ENCODE measurements at regions not wholly inside any gene's neighbourhood (a gene's known extent, or its start where the extent isn't known, plus 50 kb on each side); places are given as distances from the start of the nearest gene placed in this dataset.
"Not testable (repeated sequence)": the region's sequence is repeated elsewhere in the genome, so short reads cannot be mapped to it uniquely, and the experiment has no call there.

DNA sequence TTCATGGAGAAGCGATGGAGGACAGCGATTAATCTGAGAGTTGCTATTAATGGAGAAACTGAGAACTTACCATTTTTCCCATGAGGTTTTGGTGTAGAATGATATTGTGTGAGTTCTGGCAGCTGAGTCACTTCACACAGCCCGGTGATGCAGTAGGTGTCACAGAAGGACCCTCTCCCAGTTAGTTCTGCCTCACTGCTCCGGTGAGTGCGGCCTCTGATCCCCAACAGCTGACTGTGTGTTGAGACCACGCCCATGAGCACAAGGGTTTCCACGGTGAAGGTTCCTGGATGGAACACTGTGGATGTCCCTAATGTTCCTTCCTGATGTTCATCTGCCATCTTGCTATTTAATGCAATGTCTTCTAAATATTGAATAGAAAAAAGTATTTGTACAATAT is 114.0 kb upstream of the SULF2 start:
- in situ Hi-C loops (cut with HindIII; ENCODE audit: low sequenced_read_pairs): not testable (repeated sequence)

DNA sequence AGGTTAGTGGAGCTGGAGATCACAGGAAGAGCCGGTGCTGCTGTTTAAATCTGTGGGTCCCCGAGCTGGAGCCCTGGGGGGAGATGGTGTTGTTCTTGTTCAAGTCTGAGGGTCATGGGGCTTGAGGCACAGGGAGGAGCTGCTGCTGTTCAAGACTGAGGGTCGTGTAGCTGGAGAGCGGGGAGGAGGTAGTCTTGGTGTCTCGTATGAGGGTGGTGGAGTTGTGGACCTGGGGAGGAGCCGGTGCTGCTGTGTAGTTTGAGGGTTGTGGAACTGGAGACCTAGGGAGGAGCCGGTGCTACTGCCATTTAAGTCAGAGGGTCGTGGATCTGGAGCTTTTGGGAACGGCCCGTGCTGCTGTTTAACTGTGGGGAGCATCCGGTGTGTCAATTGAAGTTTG is 112.2 kb upstream of the SULF2 start:
- in situ Hi-C loops (cut with HindIII; ENCODE audit: low sequenced_read_pairs): no loop called here

DNA sequence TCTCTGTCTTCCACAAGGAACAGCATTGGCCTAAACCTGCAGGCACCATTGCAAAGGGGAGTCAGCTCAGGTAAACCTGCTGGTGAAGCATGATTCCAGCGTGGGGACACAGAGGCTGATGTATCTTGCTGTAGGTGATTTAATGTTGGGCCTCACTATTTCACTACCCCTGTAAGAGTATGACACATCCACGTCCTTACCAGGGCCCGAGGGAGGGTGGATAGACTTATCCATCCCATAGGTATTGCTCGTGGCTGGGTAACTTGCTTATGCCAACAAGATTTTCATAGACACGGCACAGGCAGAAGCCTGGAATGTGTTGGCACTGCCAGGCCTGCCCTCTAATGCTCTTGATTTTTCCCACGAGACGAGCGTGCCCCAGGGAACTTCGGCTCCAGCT is 107.4 kb upstream of the SULF2 start:
- in situ Hi-C loops (cut with HindIII; ENCODE audit: low sequenced_read_pairs): not testable (repeated sequence)

DNA sequence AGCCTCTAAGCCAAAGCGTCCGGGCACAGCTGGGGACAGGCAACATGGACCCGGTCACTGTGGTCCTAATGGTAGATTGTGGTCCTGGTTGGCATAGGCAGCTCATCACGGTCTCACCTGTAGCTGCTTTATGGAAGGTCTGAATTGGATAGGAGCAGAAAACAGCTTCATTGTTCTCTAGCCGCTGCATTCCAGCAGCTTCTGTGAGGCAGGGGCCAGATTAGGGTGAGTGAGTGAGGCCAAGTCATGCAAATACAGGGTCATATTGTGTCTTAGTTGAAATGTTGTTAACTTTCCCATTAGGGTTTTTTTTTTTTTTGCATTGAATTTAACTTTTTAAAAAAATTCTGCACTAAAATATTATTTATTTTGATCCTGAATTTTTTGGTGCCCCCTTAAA is 105.4 kb upstream of the SULF2 start:
- in situ Hi-C loops (cut with HindIII; ENCODE audit: low sequenced_read_pairs): not testable (repeated sequence)

DNA sequence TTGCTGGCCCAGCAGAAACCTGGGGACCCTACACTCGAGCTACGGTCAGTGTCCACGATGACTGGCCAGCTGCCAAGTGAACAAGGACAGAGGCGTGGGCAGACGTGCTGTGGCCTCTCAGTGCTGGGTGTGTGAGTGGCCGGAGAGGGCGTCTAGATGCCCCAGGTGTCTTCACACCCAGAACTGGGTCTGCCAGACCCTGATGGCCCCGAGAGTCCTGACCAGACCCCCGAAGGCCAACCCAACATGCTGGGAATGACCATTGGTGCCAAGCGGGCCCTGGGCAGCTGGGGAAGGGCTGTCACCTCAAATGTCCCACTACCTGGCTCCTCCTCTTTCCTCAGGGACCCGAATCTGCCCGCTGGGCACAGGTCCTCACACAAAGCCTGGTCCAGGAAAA is 104.5 kb upstream of the SULF2 start:
- in situ Hi-C loops (cut with HindIII; ENCODE audit: low sequenced_read_pairs): not testable (repeated sequence)

DNA sequence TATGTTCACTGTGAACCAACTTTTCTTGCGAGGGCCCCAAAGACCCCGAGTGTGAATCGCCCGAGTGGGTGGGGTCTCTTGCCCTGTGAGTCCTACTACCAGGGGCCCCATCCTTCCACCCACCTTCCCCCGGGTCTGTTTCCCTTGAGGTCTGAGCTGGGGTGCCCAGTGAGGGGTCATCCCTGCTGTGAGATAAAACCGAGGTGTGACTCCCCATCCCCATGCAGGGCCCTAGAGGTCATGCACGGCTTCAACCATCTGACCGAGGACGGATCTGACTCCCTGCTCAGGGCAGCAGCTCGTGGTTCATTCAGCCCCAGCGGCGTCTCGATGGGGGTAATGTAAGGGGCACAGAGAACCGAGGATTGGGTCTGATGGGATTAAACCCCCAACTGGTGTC is 103.1 kb upstream of the SULF2 start:
- in situ Hi-C loops (cut with HindIII; ENCODE audit: low sequenced_read_pairs): no loop called here

DNA sequence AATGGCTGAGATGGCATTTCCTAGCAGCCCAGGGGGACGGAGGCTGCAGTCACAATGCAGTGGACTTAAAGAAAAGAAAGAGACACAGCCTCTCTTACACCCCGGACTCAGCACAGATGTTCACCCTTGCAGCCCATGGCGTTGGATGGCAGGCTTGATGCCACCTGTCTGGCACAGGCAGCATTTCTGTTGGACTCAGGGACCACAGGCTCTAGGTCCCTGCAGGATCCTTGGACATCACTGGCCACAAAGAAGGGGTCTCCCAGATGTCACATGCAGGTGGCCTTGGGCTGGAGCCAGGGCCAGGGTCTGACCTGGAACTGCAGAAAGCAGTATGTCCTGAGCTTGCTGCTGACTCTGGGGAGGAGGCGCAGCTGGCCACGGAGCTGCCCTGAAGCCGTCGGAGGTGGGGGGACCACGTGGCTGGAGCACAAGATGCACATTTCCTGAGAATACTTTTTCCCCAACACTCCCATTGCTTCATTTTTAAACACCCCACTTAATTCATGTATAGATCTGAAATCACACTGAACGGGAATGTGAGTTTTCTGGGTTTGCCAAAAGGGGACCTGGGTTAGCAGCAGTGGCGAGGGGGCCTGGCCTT is 102.3 kb upstream of the SULF2 start:
- in situ Hi-C loops (cut with HindIII; ENCODE audit: low sequenced_read_pairs): no loop called here

DNA sequence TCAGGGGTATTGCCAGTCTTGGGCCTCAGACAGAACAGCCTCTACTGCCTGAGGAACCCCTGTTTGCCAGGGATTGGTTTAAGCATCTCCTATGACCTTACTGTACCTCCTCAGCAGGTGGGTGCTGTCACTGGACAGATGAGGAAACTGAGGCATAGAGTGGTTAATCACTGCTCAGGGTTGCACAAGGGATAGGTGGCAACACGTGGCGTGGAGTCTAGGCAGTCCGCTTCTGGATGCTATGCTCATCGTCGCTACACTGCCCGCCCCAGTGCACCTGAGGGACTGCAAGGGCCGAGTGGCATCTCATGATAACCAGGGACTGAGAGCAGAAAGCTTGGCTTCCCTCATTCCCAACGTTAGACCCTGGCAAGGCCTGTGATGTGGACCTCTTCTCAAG is 101.8 kb upstream of the SULF2 start:
- in situ Hi-C loops (cut with HindIII; ENCODE audit: low sequenced_read_pairs): no loop called here

DNA sequence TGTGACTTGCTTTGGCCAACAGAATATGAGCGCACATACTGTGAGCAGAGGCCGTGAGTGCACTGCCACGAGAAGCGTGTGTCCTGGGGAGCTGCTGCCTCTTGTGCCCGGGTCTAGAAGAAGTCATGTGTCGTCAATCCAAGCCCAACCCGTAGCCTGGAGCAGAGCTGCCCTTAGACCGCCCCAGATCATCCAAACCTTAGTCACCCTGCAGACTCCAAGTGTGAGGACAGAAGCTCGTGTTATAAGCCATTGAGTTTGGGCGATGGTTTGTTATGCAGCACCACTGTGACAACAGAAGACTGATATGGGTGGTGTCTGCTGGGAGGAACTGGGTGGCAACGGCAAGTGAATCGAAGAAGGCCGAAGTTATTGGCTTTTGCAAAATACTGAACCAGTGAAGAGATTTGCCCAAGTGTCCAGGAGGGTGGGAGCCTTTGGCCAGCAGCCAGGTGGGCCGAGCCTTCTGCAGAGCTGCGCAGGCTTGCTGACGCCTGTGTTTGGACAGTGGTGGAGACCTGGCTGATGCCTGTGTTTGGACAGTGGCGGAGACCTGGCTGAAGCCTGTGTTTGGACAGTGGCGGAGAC is 101.3 kb upstream of the SULF2 start:
- in situ Hi-C loops (cut with HindIII; ENCODE audit: low sequenced_read_pairs): no loop called here

DNA sequence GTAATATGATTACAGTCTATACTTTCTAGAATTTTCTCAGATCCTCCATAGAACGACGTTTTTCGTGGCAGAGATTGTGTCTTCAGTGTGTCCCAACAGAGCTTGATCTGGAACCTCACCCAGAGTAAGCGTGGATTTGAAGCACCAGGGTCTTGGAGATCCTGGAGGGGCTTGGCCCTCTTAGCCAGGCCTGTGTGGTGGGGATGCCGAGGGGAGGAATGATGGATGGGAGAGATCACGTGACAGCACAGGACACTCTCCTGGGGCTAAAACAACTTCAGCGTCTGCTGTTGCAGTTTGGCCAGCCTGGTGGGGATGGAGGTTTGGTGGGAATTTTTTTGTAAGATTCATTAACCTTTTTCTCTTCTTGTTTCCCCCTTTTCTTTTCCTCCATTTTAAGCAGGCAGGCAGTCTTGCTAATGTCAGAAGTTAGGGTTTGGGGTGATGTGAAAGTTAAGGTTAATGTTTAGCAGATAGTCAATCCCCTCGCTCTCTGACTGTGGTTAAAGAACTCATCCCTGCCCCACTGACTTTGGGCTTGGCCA is 100.7 kb upstream of the SULF2 start:
- in situ Hi-C loops (cut with HindIII; ENCODE audit: low sequenced_read_pairs): no loop called here

DNA sequence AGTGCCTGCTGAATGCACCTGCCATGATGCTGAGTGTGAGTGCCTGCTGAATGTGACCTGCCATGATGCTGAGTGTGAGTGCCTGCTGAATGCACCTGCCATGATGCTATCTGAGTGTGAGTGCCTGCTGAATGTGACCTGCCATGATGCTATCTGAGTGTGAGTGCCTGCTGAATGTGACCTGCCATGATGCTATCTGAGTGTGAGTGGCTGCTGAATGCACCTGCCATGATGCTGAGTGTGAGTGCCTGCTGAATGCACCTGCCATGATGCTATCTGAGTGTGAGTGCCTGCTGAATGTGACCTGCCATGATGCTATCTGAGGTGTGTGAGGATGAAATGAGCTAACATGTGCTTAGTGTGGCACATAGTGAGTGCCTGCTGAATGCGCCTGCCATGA is 98.7 kb upstream of the SULF2 start:
- in situ Hi-C loops (cut with HindIII; ENCODE audit: low sequenced_read_pairs): not testable (repeated sequence)

DNA sequence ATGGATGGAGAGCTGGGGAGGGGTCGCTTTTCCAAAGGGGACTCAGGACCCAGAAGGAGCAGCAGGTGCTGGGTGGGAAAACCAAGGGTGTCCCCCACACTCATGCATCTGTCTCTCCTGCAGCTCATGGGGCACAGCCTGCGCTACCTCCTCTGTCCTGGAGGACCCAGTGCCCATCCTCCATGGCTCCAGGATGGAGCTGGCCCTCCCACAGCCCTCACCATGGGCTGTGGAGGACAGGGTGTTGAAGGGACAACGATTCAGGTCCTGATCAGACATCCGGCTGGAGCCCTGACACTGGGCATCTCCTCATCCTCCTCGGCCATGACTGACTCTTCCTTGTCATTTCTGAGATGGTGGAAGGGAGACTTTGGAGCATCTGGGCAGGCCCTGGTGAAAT is 97.9 kb upstream of the SULF2 start:
- in situ Hi-C loops (cut with HindIII; ENCODE audit: low sequenced_read_pairs): no loop called here

DNA sequence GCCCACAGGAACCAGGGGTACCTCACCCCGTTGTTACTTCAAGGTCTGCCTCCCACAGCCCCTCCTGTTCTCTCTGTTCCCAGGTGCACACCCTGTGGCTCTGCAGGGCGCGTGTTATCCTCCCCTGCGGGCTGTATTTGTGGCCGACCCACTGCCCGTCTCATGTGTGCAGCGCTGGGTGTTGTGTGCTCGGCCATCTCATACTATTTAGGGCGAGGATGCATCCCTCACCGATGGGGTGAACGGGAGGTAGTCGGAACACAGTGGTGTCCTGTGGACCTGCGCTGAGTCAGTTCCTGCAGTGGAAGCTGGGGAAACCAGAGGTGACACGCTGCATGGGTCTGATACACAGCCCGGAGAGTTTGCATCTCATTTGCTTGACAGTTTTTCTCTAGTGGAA is 94.5 kb upstream of the SULF2 start:
- in situ Hi-C loops (cut with HindIII; ENCODE audit: low sequenced_read_pairs): no loop called here

DNA sequence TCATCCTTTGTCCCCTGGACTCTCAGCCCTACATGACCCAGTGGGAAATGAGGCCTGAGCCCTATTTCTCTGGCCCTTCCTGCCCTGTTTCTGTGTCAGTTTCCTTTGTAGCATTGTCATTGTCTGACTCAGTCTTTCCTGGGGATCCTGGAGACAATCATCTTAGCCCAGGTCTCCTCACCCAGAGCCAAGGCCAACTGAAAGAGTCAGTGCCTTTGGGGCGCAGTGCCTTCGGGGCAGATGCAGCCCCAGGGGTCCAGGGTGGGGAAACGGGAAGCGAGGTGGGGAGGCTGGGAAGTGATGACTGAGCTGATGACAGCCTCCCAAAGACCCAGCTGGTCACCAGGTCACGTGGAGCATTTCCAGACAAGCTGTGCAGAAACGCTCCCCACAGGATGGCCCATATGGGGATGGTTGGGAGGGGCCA is 93.3 kb upstream of the SULF2 start:
- in situ Hi-C loops (cut with HindIII; ENCODE audit: low sequenced_read_pairs): no loop called here

DNA sequence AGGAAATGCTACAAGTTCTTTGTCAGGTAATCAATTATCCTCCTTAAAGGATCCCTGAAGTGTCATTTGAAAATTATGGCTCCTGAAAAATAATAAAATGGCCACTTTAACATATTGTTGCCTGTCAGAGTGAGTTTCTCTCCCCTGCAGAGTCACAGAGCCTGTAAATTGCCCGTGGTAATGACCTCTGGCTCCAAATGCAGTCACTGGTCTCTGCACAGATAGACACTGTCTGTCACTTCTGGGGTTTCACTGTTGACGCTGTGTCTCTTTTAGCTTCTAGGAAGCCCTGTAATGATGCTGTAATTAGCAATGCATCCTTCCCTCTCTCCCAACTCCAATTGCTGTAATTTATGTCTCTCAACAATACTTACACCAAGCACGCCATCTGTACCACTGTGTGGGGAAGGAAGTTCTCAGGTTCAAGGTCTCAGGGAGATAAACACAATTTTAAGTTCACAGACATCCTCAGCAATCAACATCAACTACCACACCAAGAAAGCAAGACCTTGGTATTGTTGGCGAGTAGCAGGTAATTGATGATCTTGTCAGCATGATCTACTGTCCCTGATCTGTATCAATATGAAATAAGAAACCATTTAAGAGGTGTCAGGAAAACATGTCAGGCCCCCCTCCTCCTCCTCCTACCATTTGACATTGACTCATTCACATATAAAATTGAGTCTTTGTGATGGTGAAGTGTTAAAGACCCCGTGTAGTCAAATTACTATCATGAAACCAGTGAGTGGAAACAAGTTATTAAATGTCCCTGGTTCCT is 91.2 kb upstream of the SULF2 start:
- in situ Hi-C loops (cut with HindIII; ENCODE audit: low sequenced_read_pairs): no loop called here

DNA sequence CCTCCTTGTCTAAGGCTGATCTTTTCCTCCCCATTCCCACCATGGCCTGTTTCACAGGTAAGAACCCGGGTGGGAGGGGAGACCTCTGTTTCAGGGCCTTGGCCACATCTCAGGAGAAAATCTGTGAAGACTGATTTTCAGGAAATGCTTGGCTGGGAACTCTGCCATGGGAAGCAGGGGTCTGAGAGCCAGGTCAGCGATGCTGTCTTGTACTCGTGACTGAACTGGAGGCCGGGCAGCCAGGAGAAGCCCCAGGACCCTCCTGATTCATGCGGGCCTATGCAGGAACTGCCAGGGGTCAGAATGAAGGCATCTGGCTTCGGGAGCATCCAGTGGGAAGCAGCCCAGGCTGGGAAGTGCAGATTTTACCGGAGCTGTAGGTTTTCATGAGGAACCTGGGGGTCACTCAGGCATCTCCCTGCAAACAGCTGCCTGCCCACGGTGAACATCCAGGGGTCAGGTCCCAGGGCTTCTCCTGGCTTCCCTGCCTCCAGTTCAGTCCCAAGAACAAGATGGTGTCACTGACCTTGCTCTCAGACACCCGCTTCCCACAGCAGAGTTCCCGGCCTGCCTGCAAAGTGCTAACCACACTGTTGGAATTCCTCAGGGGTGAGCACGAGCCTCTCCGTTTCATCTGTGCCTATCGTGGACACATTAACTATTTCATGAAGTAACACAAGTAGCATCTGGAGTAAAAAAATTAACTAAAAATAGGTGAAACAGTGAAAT is 90.2 kb upstream of the SULF2 start:
- in situ Hi-C loops (cut with HindIII; ENCODE audit: low sequenced_read_pairs): no loop called here

DNA sequence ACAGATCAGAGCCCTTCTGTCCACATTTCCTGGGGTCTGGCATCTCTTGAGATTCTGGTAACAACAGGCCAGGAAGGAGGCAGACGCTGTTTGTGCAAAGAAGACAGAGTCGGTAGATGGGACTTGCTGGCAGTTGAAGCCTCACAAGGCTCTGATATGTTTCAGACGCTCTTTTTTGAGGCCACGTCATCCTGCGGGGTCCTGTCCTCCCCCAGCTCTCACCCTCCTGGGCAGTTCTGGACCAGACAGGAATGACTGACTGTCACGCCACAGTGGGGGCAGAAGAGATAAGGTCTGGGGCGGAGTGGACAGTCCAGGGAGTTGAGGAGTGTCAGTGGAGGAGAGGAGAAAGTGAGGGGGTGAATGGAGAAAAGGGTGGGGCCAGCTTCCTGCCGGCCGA is 87.1 kb upstream of the SULF2 start:
- in situ Hi-C loops (cut with HindIII; ENCODE audit: low sequenced_read_pairs): loop anchor here (5.0 kb wide), 1 partner anchor 85 kb away; the partner anchor contains the start of gene SULF2

DNA sequence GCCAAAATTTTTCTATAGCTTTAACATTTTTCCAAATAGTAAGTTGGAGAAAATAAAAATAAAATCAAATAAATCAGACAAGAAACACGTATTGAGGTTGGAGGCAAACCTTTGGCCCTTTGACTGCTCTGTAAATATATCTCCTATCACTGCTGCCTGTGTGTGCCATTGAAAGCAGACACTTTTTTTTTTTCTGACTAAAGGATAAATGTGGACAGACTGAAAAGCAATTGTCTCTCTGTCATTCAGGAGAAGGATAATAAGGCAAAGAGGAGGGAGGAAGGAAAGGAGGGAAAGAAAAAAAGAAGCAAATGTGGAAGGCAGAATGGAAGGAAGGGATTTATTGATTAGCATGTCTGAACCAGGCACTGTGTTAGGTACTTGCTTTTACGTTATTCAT is 85.2 kb upstream of the SULF2 start:
- in situ Hi-C loops (cut with HindIII; ENCODE audit: low sequenced_read_pairs): loop anchor here (5.0 kb wide), 1 partner anchor 83 kb away; the partner anchor contains the start of gene SULF2

DNA sequence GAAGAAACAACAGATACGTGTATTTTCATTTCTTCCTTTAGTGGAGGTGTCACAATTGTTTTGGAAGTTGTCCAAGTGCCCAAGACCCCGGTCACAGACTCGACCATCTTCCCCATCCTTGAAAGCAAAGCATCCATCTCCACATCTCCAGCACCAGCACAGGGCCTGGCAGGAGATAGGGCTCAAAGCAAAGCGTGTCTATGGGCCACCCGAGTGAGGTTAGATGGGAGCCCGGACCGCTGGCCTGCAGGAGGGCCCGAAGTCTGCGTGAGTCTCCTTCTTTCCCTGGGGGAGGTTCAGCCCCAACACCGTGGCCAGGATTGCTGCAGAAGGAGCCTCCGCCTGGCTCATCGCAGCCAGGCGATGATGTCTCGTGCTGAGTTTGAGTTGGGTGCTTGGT is 83.5 kb upstream of the SULF2 start:
- in situ Hi-C loops (cut with HindIII; ENCODE audit: low sequenced_read_pairs): no loop called here

DNA sequence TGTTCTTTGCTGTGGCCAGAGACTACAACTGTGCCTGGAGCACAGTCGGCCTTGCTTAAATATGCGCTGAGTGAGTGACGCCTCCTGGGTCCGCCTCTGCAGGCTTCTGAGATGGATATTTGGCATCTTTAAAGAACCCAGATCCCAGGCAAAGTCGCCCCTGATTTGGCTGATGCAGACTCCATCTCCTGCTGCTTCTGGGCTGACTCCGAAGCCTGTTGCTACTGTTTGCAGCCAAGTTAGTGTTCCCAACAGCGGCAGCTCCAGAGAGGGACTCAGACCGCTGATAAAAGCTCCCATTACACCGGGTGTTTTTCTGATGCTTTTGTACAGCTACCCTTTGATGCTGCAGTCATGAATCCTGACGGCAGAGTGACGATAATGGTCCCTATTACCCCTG is 83.0 kb upstream of the SULF2 start:
- in situ Hi-C loops (cut with HindIII; ENCODE audit: low sequenced_read_pairs): no loop called here

DNA sequence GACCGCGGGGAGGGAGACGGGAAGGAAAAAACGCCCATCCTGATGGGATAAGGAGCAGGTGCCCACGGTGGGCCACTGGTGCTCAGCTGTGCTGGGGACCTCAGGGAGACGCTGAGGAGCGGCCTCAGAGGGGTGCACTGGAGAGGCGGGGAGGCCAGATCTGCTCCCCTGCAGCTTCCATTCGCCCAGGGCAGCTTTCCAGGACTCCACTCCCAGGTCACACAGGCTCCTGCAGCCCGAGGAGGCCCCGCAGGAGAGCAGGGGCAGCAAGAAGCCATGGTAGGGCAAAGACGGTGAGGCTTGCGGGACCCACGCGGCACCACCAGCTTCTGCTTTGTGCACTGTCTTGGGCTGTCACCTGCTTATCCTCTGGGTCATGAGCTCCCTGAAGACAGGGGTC is 82.5 kb upstream of the SULF2 start:
- in situ Hi-C loops (cut with HindIII; ENCODE audit: low sequenced_read_pairs): no loop called here
